Dendritic cell treated with granulocyte-macrophage colony-stimulating factor and Interleukin-4, amounts not matched to agents 40 ng/mL and 50 ng/mL, for 4 days (primary cell): ENCODE measurements at regions not wholly inside any gene's neighbourhood (a gene's known extent, or its start where the extent isn't known, plus 50 kb on each side); places are given as distances from the start of the nearest gene placed in this dataset.
"Not testable (repeated sequence)": the region's sequence is repeated elsewhere in the genome, so short reads cannot be mapped to it uniquely, and the experiment has no call there.

Source experiments
- H3K27ac Mint-ChIP-seq: one replicate; pipeline ENCODE4 v1.8.0; 2022; ENCODE audit warnings: mild to moderate bottlenecking, mixed read lengths
- H3K27me3 Mint-ChIP-seq: one replicate; pipeline ENCODE4 v1.8.0; 2022; ENCODE audit warnings: mild to moderate bottlenecking, mixed read lengths
- H3K36me3 Mint-ChIP-seq: one replicate; pipeline ENCODE4 v1.8.0; 2022; ENCODE audit warnings: low read depth, mixed read lengths
- H3K4me1 Mint-ChIP-seq: one replicate; pipeline ENCODE4 v1.8.0; 2022; ENCODE audit warnings: low read depth, mixed read lengths
- H3K4me3 Mint-ChIP-seq: one replicate; pipeline ENCODE4 v1.8.0; 2022; ENCODE audit warnings: mild to moderate bottlenecking, moderate library complexity, mixed read lengths
- H3K9me3 Mint-ChIP-seq: one replicate; pipeline ENCODE4 v1.8.0; 2022; ENCODE audit warnings: mixed read lengths
- intact Hi-C: fragments of 100-400 bp; cut with micrococcal nuclease; formaldehyde crosslinking; loops from one replicate; pipeline ENCODE4 v1.15.0; 2022

DNA sequence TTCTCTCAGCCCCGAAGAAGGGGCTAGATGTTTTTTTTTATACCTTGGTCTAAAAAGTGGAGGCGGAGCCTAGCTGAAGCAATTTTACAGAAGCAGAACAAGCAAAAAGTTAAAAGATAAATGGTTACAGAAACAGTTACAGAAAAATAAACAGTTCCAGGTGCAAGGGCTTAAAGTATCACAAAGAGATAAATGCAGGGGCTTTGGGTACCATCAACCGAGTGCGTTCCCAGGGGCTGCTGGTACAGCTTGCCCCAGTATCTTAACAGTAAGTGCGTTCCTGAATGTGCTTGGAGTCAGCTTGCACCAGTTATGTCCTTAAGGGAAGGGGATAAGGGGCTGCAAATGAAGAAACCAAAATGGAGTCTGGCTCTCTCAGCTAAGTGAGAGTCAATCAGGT is 173.9 kb upstream of the MBL2 start:
- Mint-ChIP-seq H3K9me3 (no peaks in the 10 kb centered on the region), H3K4me1 (peaks cover 7% of the 10 kb centered on the region), H3K27ac (no peak overlapping the region), H3K4me3 (no peak overlapping the region), H3K36me3 (no peaks in the 10 kb centered on the region), H3K27me3 (no peaks in the 10 kb centered on the region)
- intact Hi-C loops: no loop called here

DNA sequence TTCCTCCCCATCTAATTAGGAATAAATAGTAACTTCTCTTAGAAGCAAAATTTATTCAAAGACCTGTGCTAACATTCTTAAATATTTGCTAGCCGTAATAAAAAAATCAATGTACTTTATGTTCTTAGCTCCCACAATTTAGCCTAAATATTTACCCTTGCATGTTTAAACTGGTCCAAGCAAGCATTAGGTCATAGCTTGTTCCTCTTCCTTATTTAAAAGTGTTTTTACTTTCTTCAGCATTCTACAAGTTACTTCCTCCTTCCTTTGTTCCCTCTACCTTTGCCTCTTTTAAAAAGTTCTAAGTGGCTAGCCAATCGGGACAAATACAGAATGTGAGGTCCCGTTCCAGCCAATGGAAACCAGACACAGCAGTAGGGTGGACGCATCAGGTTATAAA is 172.9 kb upstream of the MBL2 start:
- H3K4me3 Mint-ChIP-seq, H3K36me3 Mint-ChIP-seq, intact Hi-C loops, H3K27ac Mint-ChIP-seq, H3K27me3 Mint-ChIP-seq, H3K4me1 Mint-ChIP-seq, H3K9me3 Mint-ChIP-seq: not testable (repeated sequence)

DNA sequence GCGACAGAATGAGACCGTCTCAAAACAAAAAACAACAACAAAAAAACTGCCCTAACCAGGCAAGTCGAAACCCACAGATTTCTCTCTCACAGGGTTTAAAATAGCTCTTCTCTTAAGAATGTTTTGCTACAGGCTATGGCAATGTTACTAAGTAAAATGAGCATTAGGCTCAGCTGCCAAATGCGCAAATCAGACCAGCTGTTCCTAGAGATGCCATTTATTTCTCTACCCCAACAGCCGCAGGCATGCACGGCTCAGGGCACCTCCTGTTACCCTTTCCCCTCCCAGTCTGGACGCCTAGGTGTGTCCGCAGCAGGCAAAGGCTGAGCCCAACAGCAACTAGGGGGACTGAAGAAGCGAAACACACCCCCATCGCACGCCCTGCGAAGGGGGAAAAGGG is 168.3 kb upstream of the MBL2 start:
- peaks cover 7% of the 10 kb centered on the region for H3K4me1 Mint-ChIP-seq
- H3K27me3 Mint-ChIP-seq: no peaks in the 10 kb centered on the region
- H3K36me3 Mint-ChIP-seq: no peaks in the 10 kb centered on the region
- intact Hi-C loops: no loop called here
- no peak overlapping the region for H3K27ac Mint-ChIP-seq
- peaks cover 14% of the 10 kb centered on the region for H3K9me3 Mint-ChIP-seq
- no peak overlapping the region for H3K4me3 Mint-ChIP-seq

DNA sequence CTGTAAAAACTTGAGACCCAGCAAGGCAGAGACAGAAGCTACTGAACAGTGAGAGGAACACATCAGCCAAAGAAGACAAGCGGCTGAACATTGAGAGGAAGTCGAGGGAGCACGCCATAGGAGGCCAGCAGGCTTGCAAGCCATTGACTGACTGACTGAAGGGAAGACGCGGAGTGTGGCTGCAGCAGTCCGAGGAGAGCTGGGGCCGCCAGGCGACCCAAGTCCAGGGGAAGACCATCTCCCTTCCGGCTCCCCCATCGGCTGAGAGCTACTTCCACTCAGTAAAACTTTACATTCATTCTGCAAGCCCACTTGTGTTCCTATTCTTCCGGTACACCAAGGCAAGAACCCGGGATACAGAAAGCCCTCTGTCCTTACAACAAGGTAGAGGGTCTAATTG is 167.3 kb upstream of the MBL2 start:
- Mint-ChIP-seq H3K27me3 (no peaks in the 10 kb centered on the region), H3K27ac (no peak overlapping the region), H3K4me3 (no peak overlapping the region), H3K36me3 (no peaks in the 10 kb centered on the region), H3K9me3 (peaks cover 14% of the 10 kb centered on the region), H3K4me1 (no peaks in the 10 kb centered on the region)
- intact Hi-C loops: no loop called here

DNA sequence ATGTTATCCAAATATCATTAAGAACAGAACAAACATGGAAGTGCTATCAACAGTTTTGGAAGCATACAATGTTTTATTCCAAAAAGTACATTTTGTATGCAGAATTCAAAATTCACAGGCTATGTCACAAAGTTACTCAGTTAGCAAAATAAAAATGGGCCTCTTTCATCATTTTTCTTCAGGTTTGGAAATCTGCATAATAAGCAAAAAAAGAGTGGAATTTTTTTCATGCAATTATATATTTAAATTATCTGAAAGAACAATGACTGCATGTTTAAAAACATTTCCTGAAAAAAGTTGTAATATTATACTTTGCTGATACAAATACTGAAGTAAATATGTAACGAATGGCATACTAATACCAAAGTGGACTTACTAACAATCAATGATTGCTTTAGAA is 161.2 kb upstream of the MBL2 start:
- no peaks in the 10 kb centered on the region for H3K36me3 Mint-ChIP-seq
- no peaks in the 10 kb centered on the region for H3K4me1 Mint-ChIP-seq
- no peaks in the 10 kb centered on the region for H3K9me3 Mint-ChIP-seq
- no peak overlapping the region for H3K27ac Mint-ChIP-seq
- H3K4me3 Mint-ChIP-seq: no peak overlapping the region
- no peaks in the 10 kb centered on the region for H3K27me3 Mint-ChIP-seq
- intact Hi-C loops: no loop called here

DNA sequence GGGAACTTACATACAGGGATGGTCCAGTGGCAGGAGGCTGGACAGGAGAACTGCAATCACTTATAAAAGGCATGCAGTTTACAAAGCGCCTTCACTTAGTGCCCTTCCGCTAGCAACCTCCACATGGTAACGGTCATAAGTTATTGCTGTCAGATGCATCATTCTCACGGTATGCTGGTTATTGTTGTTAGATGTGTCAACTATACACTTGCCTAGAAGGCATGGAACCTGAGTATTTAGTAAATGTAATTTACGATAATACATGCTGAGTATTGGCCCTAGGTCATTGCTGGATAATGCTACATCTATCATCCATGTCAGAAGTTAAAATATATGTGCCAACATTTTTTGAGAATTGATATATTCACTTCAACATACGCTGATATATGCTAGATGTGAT is 155.1 kb upstream of the MBL2 start:
- intact Hi-C loops: no loop called here
- H3K36me3 Mint-ChIP-seq: no peaks in the 10 kb centered on the region
- no peaks in the 10 kb centered on the region for H3K4me1 Mint-ChIP-seq
- H3K27ac Mint-ChIP-seq: no peak overlapping the region
- H3K4me3 Mint-ChIP-seq: no peak overlapping the region
- H3K9me3 Mint-ChIP-seq: no peaks in the 10 kb centered on the region
- H3K27me3 Mint-ChIP-seq: no peaks in the 10 kb centered on the region

DNA sequence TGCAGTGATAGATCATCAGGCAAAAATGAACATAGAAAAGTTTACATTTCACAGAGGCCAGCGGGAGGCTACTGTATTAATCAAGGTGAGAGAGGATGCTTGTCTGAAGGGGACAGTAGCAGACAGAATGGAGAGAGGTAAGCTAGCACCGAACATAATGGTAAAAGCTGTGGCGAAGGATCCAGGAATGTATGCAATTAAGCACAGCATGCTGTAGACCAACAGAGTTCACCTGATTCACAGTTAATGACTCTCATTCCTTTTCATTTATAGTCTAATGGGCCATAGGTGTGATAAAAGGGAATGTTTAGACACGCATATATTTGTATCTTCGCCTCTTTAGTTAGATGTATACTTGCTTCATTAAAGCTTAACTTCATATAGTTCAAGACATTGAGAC is 150.9 kb upstream of the MBL2 start:
- H3K4me1 Mint-ChIP-seq: no peaks in the 10 kb centered on the region
- intact Hi-C loops: no loop called here
- H3K9me3 Mint-ChIP-seq: no peaks in the 10 kb centered on the region
- no peaks in the 10 kb centered on the region for H3K27me3 Mint-ChIP-seq
- H3K4me3 Mint-ChIP-seq: no peak overlapping the region
- no peak overlapping the region for H3K27ac Mint-ChIP-seq
- H3K36me3 Mint-ChIP-seq: no peaks in the 10 kb centered on the region

DNA sequence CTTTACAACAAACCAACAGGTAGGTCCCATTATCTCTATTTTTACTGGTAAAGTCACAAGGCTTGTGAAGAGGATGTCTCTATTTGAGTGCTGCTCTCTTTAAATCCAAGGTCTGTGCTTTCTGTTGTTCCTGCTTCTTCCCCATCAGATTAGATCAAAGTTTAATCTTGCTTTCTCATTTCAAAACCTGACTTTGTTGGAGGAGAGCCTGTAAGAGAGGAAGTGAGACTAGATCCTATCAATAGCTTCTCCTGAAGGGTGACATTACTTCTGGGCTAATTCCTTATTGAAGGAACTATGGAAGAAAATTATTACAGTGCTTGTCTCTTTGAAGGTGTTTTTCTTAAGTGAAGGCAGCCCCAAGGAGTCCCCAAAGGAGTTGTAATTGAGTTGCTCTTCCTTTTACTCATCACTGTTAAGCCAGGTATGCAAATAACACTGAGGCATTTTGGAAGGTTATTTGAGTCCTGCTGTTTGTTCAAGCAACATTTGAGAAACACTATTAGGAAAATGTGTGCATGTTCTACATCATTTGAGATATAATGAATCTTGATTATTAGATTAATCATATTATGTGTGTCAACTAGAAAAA is 146.2 kb upstream of the MBL2 start:
- Mint-ChIP-seq H3K4me3 (no peak overlapping the region), H3K36me3 (no peaks in the 10 kb centered on the region), H3K27ac (no peak overlapping the region), H3K27me3 (no peaks in the 10 kb centered on the region), H3K9me3 (no peaks in the 10 kb centered on the region), H3K4me1 (no peaks in the 10 kb centered on the region)
- intact Hi-C loops: no loop called here

DNA sequence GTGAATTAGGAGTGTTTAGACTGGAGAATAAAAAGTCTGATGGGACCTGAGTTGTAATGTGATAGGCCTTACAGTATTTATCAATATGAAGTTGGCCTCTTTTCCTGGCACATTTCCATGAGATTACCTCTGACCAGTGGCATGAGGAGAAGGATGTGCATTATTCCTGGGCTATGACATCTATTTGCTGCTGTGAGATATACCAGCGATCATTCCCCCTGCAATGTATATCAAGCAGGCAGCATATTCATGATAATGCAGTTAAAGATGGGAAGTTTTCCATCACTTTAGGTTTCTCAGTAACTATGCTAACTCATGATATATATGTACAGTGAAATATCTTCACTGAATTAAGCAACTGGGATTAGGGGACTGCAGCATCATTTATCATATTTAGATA is 142.8 kb upstream of the MBL2 start:
- intact Hi-C loops: no loop called here
- no peak overlapping the region for H3K27ac Mint-ChIP-seq

DNA sequence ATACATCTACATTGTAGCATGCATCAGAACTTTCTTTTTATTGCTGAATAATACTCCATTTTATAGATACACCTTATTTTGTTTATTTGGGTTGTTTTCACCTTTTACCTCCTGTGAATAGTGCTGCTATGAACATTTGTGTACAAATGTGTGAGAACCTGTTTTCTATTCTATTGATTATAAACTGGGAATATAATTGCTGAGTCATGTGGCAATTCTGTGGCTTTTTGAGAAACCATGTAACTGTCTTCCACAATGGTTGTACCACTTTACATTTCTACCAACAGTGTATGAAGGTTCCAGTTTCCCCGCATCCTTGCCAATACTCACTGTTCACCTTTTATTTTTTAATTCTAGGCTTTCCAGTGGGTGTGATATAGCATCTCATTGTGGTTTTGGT is 138.6 kb upstream of the MBL2 start:
- Mint-ChIP-seq H3K27ac (no peak overlapping the region), H3K9me3 (no peaks in the 10 kb centered on the region), H3K36me3 (no peaks in the 10 kb centered on the region), H3K4me1 (no peaks in the 10 kb centered on the region), H3K4me3 (no peak overlapping the region), H3K27me3 (no peaks in the 10 kb centered on the region)
- intact Hi-C loops: no loop called here

More for the DNA sequence above, 142.8 kb upstream of the MBL2 start:
- Mint-ChIP-seq H3K4me3 (no peak overlapping the region), H3K36me3 (no peaks in the 10 kb centered on the region), H3K27me3 (no peaks in the 10 kb centered on the region), H3K4me1 (no peaks in the 10 kb centered on the region), H3K9me3 (no peaks in the 10 kb centered on the region)

DNA sequence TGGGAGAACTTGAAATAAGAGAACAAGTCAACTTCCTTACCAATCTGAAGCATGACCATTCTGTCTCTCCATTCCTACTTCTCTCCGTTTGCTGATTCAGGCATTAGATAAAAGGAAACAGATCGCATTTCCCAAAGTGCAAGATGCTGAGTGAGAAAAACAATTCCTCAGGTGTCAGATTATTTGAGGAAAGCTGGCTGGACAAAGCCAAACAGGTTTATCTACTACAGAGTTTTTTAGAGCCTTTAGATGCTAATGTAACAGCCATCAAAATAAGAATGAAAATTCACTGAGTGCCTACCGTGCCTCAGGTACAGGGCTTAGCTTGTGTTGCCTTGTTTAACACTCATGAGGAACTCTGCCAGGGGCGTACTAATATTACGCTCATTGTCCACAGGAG is 135.9 kb upstream of the MBL2 start:
- intact Hi-C loops: no loop called here
- Mint-ChIP-seq H3K36me3 (no peaks in the 10 kb centered on the region), H3K4me3 (no peak overlapping the region), H3K27ac (no peak overlapping the region), H3K9me3 (no peaks in the 10 kb centered on the region), H3K27me3 (no peaks in the 10 kb centered on the region), H3K4me1 (no peaks in the 10 kb centered on the region)

DNA sequence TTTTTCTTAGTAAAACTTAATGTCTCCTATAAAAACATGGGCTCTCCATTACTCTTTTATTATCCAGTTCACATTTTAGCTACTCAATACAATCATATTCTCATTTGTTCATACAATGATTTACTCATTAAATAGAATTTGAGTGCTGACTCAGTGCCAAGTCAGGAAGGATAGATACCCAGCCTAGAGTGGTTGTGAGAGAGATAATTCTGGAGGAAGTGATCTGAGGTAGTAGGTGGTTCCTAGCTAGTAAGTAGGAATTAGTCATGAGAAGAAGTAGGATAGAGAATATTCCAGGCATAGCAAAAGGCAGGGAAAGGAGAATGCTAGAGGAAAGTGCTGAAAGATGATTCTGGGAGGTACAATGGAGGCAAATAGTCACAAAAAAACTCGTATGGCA is 133.5 kb upstream of the MBL2 start:
- Mint-ChIP-seq H3K9me3 (no peaks in the 10 kb centered on the region), H3K27me3 (no peaks in the 10 kb centered on the region)

DNA sequence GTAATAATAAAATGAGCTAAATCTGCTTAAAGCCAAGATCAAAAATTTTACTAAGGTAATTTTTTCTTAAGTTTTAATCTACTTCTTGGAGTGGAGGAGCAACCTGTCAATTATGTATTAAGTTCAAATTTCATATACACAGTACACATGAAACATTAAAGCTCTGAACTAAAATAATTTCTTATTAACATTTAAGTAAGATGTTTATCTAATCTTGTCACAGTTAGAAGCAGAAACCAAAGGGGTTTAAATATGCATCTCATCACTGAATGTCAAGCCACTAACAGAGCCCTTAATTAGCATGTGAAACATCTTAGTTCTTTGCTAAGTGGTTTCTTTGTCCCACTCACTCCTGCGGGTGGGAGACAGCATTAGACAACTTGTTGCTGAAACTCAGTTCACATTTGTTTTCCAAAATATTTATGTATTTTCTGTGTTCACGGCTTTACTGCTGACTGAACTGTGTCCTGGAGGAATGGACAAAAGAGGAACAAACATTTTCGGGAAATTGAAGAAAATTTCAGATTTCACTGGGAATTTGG is 130.9 kb upstream of the MBL2 start:
- H3K27ac Mint-ChIP-seq: no peak overlapping the region
- no peaks in the 10 kb centered on the region for H3K9me3 Mint-ChIP-seq
- intact Hi-C loops: no loop called here
- H3K36me3 Mint-ChIP-seq: no peaks in the 10 kb centered on the region
- H3K27me3 Mint-ChIP-seq: no peaks in the 10 kb centered on the region
- no peaks in the 10 kb centered on the region for H3K4me1 Mint-ChIP-seq
- no peak overlapping the region for H3K4me3 Mint-ChIP-seq

More for the DNA sequence above, 133.5 kb upstream of the MBL2 start:
- no peak overlapping the region for H3K27ac Mint-ChIP-seq
- no peak overlapping the region for H3K4me3 Mint-ChIP-seq
- no peaks in the 10 kb centered on the region for H3K36me3 Mint-ChIP-seq
- H3K4me1 Mint-ChIP-seq: no peaks in the 10 kb centered on the region
- intact Hi-C loops: no loop called here

DNA sequence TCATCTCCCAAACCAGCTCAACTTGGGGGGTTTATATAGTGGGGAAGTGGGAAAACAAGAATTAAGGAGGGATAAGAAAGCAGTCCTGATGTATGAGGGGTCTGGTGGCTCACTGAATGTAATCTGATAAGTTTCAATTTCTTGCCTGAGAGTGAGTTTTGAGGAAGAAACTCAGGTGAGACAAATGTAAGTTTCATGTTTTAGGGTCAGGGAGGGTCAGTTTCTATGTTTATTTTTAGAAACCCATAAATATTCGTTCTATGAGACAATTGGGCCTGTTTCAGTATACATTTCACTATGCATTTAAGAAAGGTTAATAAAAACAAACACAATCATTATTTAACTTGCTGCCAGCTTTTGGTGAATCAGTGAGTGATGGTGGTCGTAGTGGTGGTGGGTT is 128.0 kb upstream of the MBL2 start:
- Mint-ChIP-seq H3K27me3 (no peaks in the 10 kb centered on the region), H3K9me3 (no peaks in the 10 kb centered on the region), H3K27ac (no peak overlapping the region), H3K36me3 (no peaks in the 10 kb centered on the region), H3K4me1 (no peaks in the 10 kb centered on the region), H3K4me3 (no peak overlapping the region)
- intact Hi-C loops: no loop called here

DNA sequence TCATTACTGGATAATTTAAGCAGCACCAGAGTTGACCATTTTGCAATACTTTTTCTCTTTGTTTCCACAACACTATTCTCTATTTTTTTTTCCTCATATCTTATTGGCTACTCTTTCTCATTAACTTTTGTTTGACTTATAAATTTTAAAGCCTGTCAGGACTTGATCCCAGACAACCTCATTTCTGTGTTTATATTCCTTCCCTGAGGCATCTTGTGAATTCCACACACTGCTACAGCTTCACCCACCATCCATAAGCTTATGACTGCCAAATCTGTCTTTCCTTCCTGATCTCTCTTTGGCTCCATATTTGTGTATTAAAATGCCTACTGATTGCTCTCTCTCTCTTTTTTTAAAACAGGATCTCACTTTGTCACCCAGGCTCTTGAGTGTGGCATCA is 124.6 kb upstream of the MBL2 start:
- Mint-ChIP-seq H3K27me3 (no peaks in the 10 kb centered on the region), H3K4me3 (no peak overlapping the region), H3K4me1 (no peaks in the 10 kb centered on the region), H3K27ac (no peak overlapping the region), H3K36me3 (no peaks in the 10 kb centered on the region), H3K9me3 (no peaks in the 10 kb centered on the region)
- intact Hi-C loops: no loop called here
